H1 (cell line): ENCODE measurements at regions not wholly inside any gene's neighbourhood (a gene's known extent, or its start where the extent isn't known, plus 50 kb on each side); places are given as distances from the start of the nearest gene placed in this dataset.

Experiments used
- CTCF ChIA-PET: fragments of 300-600 bp; sonication (Branson Sonifier 250); formaldehyde crosslinking; loops from one replicate; lab custom pipeline; 2021; ENCODE audit not compliant: partially characterized antibody; lab: Charles Lee
- POLR2A ChIA-PET: fragments of 300-600 bp; sonication (Branson Sonifier 250); formaldehyde crosslinking; loops from one replicate; lab custom pipeline; 2021; ENCODE audit warnings: inconsistent platforms; ENCODE audit not compliant: partially characterized antibody; lab: Charles Lee
- DNase-seq, 2 experiments: peaks; one replicate each; pipeline versions ENCODE4 v3.0.0 to v3.0.0-alpha.2; 2010 to 2022; ENCODE audit warnings: low spot score in 2 of 2, low read depth in 1 of 2, mixed read lengths in 1 of 2
- FAIRE-seq: peaks from 2 replicates; lab custom pipeline; 2011; peaks lifted over from hg19 to GRCh38; lab: Jason Lieb, UNC
- H2AFZ ChIP-seq: 2 replicates; pipeline ENCODE4 v1.8.1; 2012; ENCODE audit warnings: low read length, inconsistent platforms
- H2AK5ac ChIP-seq: 2 replicates; pipeline ENCODE4 v1.6.1; 2013; ENCODE audit warnings: low read depth, low read length
- H2BK120ac ChIP-seq: replicated peaks from 2 replicates; pipeline ENCODE3; 2013; ENCODE audit warnings: low read depth, low read length, inconsistent platforms
- H2BK12ac ChIP-seq: 2 replicates; pipeline ENCODE4 v1.6.1; 2013; ENCODE audit warnings: low read depth, low read length
- H2BK15ac ChIP-seq: 2 replicates; pipeline ENCODE4 v1.6.1; 2013; ENCODE audit warnings: low read length
- H2BK20ac ChIP-seq: 2 replicates; pipeline ENCODE4 v1.6.1; 2013; ENCODE audit warnings: low read length
- H2BK5ac ChIP-seq: 2 replicates; pipeline ENCODE4 v1.6.1; 2013; ENCODE audit warnings: low read depth, low read length
- H3K14ac ChIP-seq: 2 replicates; pipeline ENCODE4 v1.6.1; 2013; ENCODE audit warnings: inconsistent platforms; ENCODE audit not compliant: insufficient read length
- H3K18ac ChIP-seq: 2 replicates; pipeline ENCODE4 v1.6.1; 2013; ENCODE audit warnings: low read length; ENCODE audit errors: extremely low read depth
- H3K23ac ChIP-seq: 2 replicates; pipeline ENCODE4 v1.6.1; 2013; ENCODE audit warnings: inconsistent platforms; ENCODE audit not compliant: insufficient read length
- H3K23me2 ChIP-seq: 2 replicates; pipeline ENCODE4 v1.6.1; 2013; ENCODE audit warnings: low read depth, low read length
- H3K27ac ChIP-seq: 2 replicates; pipeline ENCODE4 v1.6.1; 2011; ENCODE audit warnings: low read depth, low read length, inconsistent platforms
- H3K27me3 ChIP-seq, 4 experiments: replicated peaks in 1 of 4; 1 replicate in 1 of 4; 2 replicates in 3 of 4; pipeline versions ENCODE4 v1.6.1 to v1.8.1; 2011 to 2013; ENCODE audit warnings: low read length in 3 of 4, mild to moderate bottlenecking in 3 of 4, inconsistent platforms in 2 of 4, mixed read lengths in 2 of 4, moderate library complexity in 1 of 4; ENCODE audit not compliant: control insufficient read depth in 3 of 4, insufficient read depth in 3 of 4; ENCODE audit errors: extremely low read depth in 1 of 4
- H3K36me3 ChIP-seq, 4 experiments: 2 replicates each; pipeline versions ENCODE4 v1.6.1 to v1.8.1; 2011 to 2013; ENCODE audit warnings: mild to moderate bottlenecking in 4 of 4, low read length in 3 of 4, moderate library complexity in 2 of 4, control low read depth in 1 of 4, inconsistent platforms in 1 of 4; ENCODE audit not compliant: insufficient read depth in 4 of 4, control insufficient read depth in 2 of 4
- H3K4ac ChIP-seq: replicated peaks from 2 replicates; pipeline ENCODE3; 2013; ENCODE audit warnings: low read length, low read depth, mixed read lengths, inconsistent platforms; ENCODE audit not compliant: insufficient read length
- H3K4me1 ChIP-seq, 4 experiments: replicated peaks in 1 of 4; 1 replicate in 1 of 4; 2 replicates in 3 of 4; pipeline versions ENCODE4 v1.6.1 to v1.8.1; 2011 to 2013; ENCODE audit warnings: low read length in 3 of 4, inconsistent platforms in 2 of 4, mixed read lengths in 1 of 4; ENCODE audit not compliant: insufficient read depth in 4 of 4, control insufficient read depth in 3 of 4
- H3K4me2 ChIP-seq, 2 experiments: 2 replicates each; pipeline versions ENCODE4 v1.6.1 to v1.8.1; 2011 to 2013; ENCODE audit warnings: low read depth in 2 of 2, low read length in 2 of 2, control low read depth in 1 of 2, inconsistent platforms in 1 of 2, mild to moderate bottlenecking in 1 of 2; ENCODE audit not compliant: insufficient read depth in 1 of 2
- H3K4me3 ChIP-seq, 4 experiments: fragments of 200-600, 300-600 bp in 1 of 4; sonication (generic), shearing (Covaris generic), sonication (Bioruptor Twin) in 1 of 4; 2 replicates each; pipeline versions ENCODE4 v1.5.1 to v1.8.1; 2011 to 2016; ENCODE audit warnings: low read length in 4 of 4, low read depth in 3 of 4, control low read depth in 2 of 4, inconsistent platforms in 2 of 4, mild to moderate bottlenecking in 2 of 4, mixed read lengths in 1 of 4, moderate library complexity in 1 of 4; ENCODE audit not compliant: insufficient read depth in 2 of 4; ENCODE audit errors: extremely low read depth in 1 of 4
- H3K56ac ChIP-seq: replicated peaks from 2 replicates; pipeline ENCODE3; 2013; ENCODE audit warnings: low read depth, mild to moderate bottlenecking, mixed read lengths, low read length, inconsistent platforms; ENCODE audit not compliant: insufficient read length
- H3K79me1 ChIP-seq: 2 replicates; pipeline ENCODE4 v1.6.1; 2013; ENCODE audit warnings: low read depth, low read length, control low read depth
- H3K79me2 ChIP-seq, 2 experiments: 2 replicates each; pipeline versions ENCODE4 v1.6.1 to v1.8.1; 2012 to 2013; ENCODE audit warnings: low read length in 2 of 2, mild to moderate bottlenecking in 2 of 2, inconsistent platforms in 1 of 2; ENCODE audit not compliant: insufficient read depth in 2 of 2, control insufficient read depth in 1 of 2
- H3K9ac ChIP-seq, 4 experiments: replicated peaks in 1 of 4; 1 replicate in 1 of 4; 2 replicates in 3 of 4; pipeline versions ENCODE4 v1.6.1 to v1.8.1; 2011 to 2013; ENCODE audit warnings: low read depth in 3 of 4, low read length in 3 of 4, control low read depth in 2 of 4, mild to moderate bottlenecking in 2 of 4, moderate library complexity in 2 of 4, inconsistent platforms in 1 of 4; ENCODE audit errors: extremely low read depth in 1 of 4
- H3K9me3 ChIP-seq, 2 experiments: 2 replicates each; pipeline versions ENCODE4 v1.6.1 to v1.8.1; 2012 to 2013; ENCODE audit warnings: mild to moderate bottlenecking in 2 of 2, moderate library complexity in 2 of 2, control low read depth in 1 of 2, inconsistent platforms in 1 of 2, low read depth in 1 of 2, low read length in 1 of 2, mixed read lengths in 1 of 2; ENCODE audit not compliant: insufficient read depth in 2 of 2
- H4K20me1 ChIP-seq, 2 experiments: replicated peaks in 1 of 2; 2 replicates each; pipeline versions ENCODE3 to v1.8.1; 2011 to 2013; ENCODE audit warnings: inconsistent platforms in 2 of 2, low read length in 2 of 2, mild to moderate bottlenecking in 1 of 2; ENCODE audit not compliant: insufficient read depth in 2 of 2, control insufficient read depth in 1 of 2
- H4K5ac ChIP-seq: 2 replicates; pipeline ENCODE4 v1.6.1; 2013; ENCODE audit warnings: low read length, low read depth, mixed read lengths, inconsistent platforms; ENCODE audit not compliant: insufficient read length
- H4K8ac ChIP-seq: 2 replicates; pipeline ENCODE4 v1.8.0; 2013; ENCODE audit warnings: mild to moderate bottlenecking, moderate library complexity, low read length, inconsistent platforms; ENCODE audit not compliant: insufficient read depth; ENCODE audit errors: extremely low read depth
- H4K91ac ChIP-seq: replicated peaks from 2 replicates; pipeline ENCODE3; 2013; ENCODE audit warnings: low read length, mixed read lengths, inconsistent platforms; ENCODE audit not compliant: insufficient read length
- BACH1 ChIP-seq: IDR thresholded peaks from 2 replicates; pipeline ENCODE4 v1.6.1; 2012; ENCODE audit warnings: low read length, improper control_type of control experiment
- FOSL1 ChIP-seq: IDR thresholded peaks from 2 replicates; pipeline ENCODE4 v1.6.1; 2011; ENCODE audit warnings: mild to moderate bottlenecking, low read depth, low read length, moderate library complexity; ENCODE audit not compliant: insufficient read depth
- PHF8 ChIP-seq: fragments of 200-600 bp; sonication (generic); conservative IDR thresholded peaks from 2 replicates; pipeline ENCODE4 v1.7.1; 2012; ENCODE audit warnings: low read depth, mild to moderate bottlenecking, inconsistent platforms, low read length, moderate library complexity
- RAD21 ChIP-seq, 2 experiments: IDR thresholded peaks in 1 of 2; conservative IDR thresholded peaks in 1 of 2; 2 replicates each; pipeline ENCODE4 v1.6.1; 2011; ENCODE audit warnings: low read depth in 2 of 2, low read length in 2 of 2, improper control_type of control experiment in 1 of 2, inconsistent platforms in 1 of 2, mild to moderate bottlenecking in 1 of 2, moderate library complexity in 1 of 2
- TBP ChIP-seq: IDR thresholded peaks from 2 replicates; pipeline ENCODE4 v1.6.1; 2011; ENCODE audit warnings: low read depth, low read length, improper control_type of control experiment
- TCF12 ChIP-seq: IDR thresholded peaks from 2 replicates; pipeline ENCODE4 v1.6.1; 2011; ENCODE audit warnings: low read depth, mild to moderate bottlenecking, low read length
- TEAD4 ChIP-seq: IDR thresholded peaks from 2 replicates; pipeline ENCODE4 v1.6.1; 2012; ENCODE audit warnings: low read depth, low read length, inconsistent platforms, mixed read lengths
- WGBS, 2 experiments: shearing (Covaris generic) in 1 of 2; methylation state at CpG; one replicate each; pipeline versions ENCODE4 v1.1.6 to v1.1.7; 2013 to 2015; ENCODE audit warnings: low lambda C conversion rate in 2 of 2, mixed read lengths in 2 of 2, inconsistent platforms in 1 of 2, low coverage in 1 of 2, missing lambda C conversion rate in 1 of 2; ENCODE audit not compliant: insufficient replicate concordance in 2 of 2, insufficient coverage in 1 of 2, insufficient read length in 1 of 2; ENCODE audit errors: extremely low coverage in 1 of 2, missing lambda C conversion rate in 1 of 2; 5-methylcytosine and 5-hydroxymethylcytosine counted together
- TF ChIP-seq, protein P1 (sequence below): IDR thresholded peaks from 2 replicates; pipeline ENCODE4 v1.6.1; 2011; ENCODE audit warnings: low read length, improper control_type of control experiment
- TF ChIP-seq, protein P2 (sequence below), 3 experiments: IDR thresholded peaks; 1 replicate in 2 of 3; 2 replicates in 1 of 3; pipeline versions ENCODE4 v1.5.1 to v1.6.1; 2011; ENCODE audit warnings: low read length in 3 of 3, mild to moderate bottlenecking in 3 of 3, inconsistent platforms in 2 of 3, low read depth in 1 of 3, moderate library complexity in 1 of 3; ENCODE audit not compliant: insufficient read depth in 1 of 3; ENCODE audit errors: control extremely low read depth in 1 of 3

DNA sequence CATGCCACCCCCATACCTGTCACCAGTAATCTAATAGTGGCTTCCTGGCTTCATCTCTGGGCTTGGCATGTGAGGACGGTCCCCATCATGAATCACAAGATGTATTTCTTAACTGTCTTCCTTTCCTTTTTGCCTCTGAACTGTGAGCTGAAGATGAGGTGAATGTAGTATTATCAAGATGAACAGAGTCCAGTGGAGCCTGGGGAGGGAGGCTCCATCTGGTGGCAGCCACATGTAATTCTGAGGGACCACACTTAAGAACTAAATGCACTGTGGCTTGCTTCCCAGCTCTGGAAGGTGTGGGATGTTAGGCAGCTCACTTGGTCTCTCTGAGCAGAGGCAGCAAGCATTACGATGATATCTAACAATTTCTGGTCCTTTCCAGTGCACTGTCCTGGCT lies 354.9 kb upstream of the ASIC2 start:
- Histone ChIP-seq H3K36me3 (no peaks in the 10 kb centered on the region), H2BK12ac (no peak overlapping the region), H3K9ac (no peak overlapping the region), H3K23me2 (no peaks in the 10 kb centered on the region), H3K56ac (no peak overlapping the region), H3K23ac (no peak overlapping the region), H4K8ac (no peak overlapping the region), H2BK5ac (no peak overlapping the region), H2AK5ac (no peak overlapping the region), H3K27me3 (no peaks in the 10 kb centered on the region), H3K4ac (no peak overlapping the region), H3K14ac (no peak overlapping the region), H2AFZ (no peak overlapping the region), H3K4me3 (no peak overlapping the region), H3K27ac (no peak overlapping the region), H4K20me1 (no peaks in the 10 kb centered on the region), H2BK15ac (no peak overlapping the region), H3K4me2 (no peak overlapping the region), H3K4me1 (peaks cover 0 to 4% (median 1%) of the 10 kb centered on the region in 4 experiments; a peak in 2 of 7 replicates), H3K79me2 (no peaks in the 10 kb centered on the region), H3K79me1 (no peaks in the 10 kb centered on the region), H4K5ac (no peak overlapping the region), H4K91ac (no peak overlapping the region), H2BK120ac (no peak overlapping the region), H3K18ac (no peak overlapping the region), H2BK20ac (no peak overlapping the region), H3K9me3 (no peaks in the 10 kb centered on the region)
- ChIA-PET CTCF (interaction anchor here (0.6 to 7.0 kb wide), 24 partner anchors 9 to 361 kb away, joined by 3 to 47 read pairs (median 4); no protein-coding TSS in a partner anchor), POLR2A (no interaction called here)
- WGBS, 2 experiments = 60% methylated on average over 2 of the region's 2 CpGs; no CpG with 5 or more reads in 1 of the 2 experiments
- DNase-seq (no peak), FAIRE-seq (no peak)
- TF ChIP-seq, protein P1, sequence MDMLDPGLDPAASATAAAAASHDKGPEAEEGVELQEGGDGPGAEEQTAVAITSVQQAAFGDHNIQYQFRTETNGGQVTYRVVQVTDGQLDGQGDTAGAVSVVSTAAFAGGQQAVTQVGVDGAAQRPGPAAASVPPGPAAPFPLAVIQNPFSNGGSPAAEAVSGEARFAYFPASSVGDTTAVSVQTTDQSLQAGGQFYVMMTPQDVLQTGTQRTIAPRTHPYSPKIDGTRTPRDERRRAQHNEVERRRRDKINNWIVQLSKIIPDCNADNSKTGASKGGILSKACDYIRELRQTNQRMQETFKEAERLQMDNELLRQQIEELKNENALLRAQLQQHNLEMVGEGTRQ = no peak
- TF ChIP-seq TBP (no peak), TCF12 (no peak), RAD21 (IDR thresholded peaks at IDR 0.05 in 1 of 2, conservative IDR thresholded peaks at IDR 0.05 in 1 of 2; ENCODE audit: low read depth in 2 of 2, low read length in 2 of 2) (peak; percentile 64 to 74), PHF8 (no peak), TEAD4 (no peak), FOSL1 (no peak), BACH1 (no peak)
- TF ChIP-seq, protein P2, sequence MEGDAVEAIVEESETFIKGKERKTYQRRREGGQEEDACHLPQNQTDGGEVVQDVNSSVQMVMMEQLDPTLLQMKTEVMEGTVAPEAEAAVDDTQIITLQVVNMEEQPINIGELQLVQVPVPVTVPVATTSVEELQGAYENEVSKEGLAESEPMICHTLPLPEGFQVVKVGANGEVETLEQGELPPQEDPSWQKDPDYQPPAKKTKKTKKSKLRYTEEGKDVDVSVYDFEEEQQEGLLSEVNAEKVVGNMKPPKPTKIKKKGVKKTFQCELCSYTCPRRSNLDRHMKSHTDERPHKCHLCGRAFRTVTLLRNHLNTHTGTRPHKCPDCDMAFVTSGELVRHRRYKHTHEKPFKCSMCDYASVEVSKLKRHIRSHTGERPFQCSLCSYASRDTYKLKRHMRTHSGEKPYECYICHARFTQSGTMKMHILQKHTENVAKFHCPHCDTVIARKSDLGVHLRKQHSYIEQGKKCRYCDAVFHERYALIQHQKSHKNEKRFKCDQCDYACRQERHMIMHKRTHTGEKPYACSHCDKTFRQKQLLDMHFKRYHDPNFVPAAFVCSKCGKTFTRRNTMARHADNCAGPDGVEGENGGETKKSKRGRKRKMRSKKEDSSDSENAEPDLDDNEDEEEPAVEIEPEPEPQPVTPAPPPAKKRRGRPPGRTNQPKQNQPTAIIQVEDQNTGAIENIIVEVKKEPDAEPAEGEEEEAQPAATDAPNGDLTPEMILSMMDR (IDR thresholded peaks at IDR 0.05; ENCODE audit: control extremely low read depth in 1 of 3, insufficient read depth in 1 of 3, low read depth in 1 of 3, low read length in 3 of 3) = peak; percentile 66 to 78 (median 67)
